ENCODE measurements at regions not wholly inside any gene's neighbourhood (a gene's known extent, or its start where the extent isn't known, plus 50 kb on each side); places are given as distances from the start of the nearest gene placed in this dataset.

DNA sequence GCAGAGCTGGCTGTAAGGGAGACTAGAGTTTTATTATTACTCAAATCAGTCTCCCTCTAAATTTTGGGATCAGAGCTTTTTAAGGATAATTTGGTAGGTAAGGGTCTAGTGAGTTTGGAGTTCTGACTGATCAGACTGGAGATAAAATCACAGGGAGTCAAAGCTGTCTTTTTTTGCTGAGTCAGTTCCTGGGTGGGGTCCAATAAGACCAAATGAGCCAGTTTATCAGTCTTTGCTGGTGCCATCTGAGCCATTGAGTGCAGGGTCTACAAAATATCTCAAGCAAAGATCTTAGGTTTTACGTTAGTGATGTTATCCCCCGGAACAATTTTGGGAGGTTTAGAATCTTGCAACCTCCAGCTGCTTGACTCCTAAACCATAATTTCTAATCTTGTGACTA is 935.1 kb upstream of the RAG2 start:
- H3K27me3 ChIP-seq = no peaks in the 10 kb centered on the region
- H3K9me3 ChIP-seq = peaks cover 0 to 17% of the 10 kb centered on the region in 2 donors
- no peaks in the 10 kb centered on the region for H3K4me1 ChIP-seq
- TF ChIP-seq, protein P1, sequence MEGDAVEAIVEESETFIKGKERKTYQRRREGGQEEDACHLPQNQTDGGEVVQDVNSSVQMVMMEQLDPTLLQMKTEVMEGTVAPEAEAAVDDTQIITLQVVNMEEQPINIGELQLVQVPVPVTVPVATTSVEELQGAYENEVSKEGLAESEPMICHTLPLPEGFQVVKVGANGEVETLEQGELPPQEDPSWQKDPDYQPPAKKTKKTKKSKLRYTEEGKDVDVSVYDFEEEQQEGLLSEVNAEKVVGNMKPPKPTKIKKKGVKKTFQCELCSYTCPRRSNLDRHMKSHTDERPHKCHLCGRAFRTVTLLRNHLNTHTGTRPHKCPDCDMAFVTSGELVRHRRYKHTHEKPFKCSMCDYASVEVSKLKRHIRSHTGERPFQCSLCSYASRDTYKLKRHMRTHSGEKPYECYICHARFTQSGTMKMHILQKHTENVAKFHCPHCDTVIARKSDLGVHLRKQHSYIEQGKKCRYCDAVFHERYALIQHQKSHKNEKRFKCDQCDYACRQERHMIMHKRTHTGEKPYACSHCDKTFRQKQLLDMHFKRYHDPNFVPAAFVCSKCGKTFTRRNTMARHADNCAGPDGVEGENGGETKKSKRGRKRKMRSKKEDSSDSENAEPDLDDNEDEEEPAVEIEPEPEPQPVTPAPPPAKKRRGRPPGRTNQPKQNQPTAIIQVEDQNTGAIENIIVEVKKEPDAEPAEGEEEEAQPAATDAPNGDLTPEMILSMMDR (IDR thresholded peaks at IDR 0.05) = no peak
- H3K36me3 ChIP-seq = no peaks in the 10 kb centered on the region
- intact Hi-C loops (cut with DNase I) = no loop called here
- no peak overlapping the region for H3K27ac ChIP-seq
- no peak overlapping the region for H3K4me3 ChIP-seq
- ATAC-seq (no peak), DNase-seq (no peak)

DNA sequence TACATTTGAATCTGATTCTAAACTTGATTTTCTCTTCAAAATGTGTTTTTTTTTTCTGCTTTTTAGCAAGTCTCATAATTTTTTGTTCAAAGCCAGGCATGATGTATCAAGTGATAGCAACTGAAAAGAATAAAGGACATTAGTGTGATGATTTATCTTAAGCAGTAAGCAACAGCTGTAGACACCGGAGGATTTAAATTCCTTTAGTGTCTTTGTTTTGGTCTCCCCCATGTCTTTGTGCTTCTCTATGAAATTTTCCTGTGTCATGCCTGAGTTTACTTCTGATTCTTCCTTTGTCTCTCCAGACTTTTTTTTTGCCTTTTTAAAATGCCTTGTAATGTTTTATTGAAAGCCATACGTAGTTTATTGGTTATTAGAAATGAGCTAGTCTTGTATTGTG is 934.2 kb upstream of the RAG2 start:
- H3K27me3 ChIP-seq = no peaks in the 10 kb centered on the region
- intact Hi-C loops (cut with DNase I) = no loop called here

DNA sequence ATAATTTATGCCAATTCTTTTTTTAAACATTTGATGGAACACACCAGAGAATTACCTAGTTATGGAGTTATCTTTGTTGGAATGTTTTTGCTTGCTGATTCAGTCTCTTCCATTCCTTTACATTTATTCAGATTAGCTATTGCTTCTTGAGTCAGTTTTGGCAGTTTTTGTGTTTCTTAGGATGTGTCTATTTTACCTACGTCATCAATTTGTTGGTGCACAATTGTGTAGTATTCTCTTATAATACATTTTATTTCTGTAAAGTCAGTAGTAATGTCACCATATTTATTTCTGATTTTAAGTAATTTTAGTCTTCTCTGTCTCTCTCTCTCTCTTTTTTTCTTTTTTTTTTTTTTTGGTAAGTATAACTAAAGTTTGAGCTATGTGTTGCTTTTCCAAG is 929.5 kb upstream of the RAG2 start:
- H3K27ac ChIP-seq = no peak overlapping the region

More for the DNA sequence above, 934.2 kb upstream of the RAG2 start:
- no peaks in the 10 kb centered on the region for H3K4me1 ChIP-seq
- ATAC-seq (no peak), DNase-seq (no peak)
- TF ChIP-seq, protein P1 (IDR thresholded peaks at IDR 0.05) = no peak
- H3K4me3 ChIP-seq = no peak overlapping the region
- peaks cover 0 to 18% of the 10 kb centered on the region in 2 donors for H3K9me3 ChIP-seq
- no peak overlapping the region for H3K27ac ChIP-seq
- no peaks in the 10 kb centered on the region for H3K36me3 ChIP-seq

DNA sequence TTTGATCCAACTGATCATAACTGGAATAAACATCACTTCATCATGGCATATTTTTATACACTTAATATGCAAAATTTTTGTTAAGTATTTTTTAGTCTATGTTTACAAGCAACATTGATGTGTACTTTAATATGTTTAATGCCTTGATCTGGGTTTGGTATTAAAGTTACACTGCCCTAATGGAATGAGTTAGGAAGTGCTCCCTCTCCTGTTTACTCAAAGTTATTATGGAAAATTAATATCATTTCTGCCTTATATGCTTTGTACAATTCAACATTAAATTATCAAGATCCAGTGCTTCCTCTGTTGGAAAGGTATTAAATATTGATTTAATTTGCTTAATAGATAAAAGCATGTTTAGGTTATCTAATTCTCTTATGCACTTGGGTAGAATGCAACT is 927.3 kb upstream of the RAG2 start:
- H3K36me3 ChIP-seq = no peaks in the 10 kb centered on the region
- ATAC-seq = no peak
- H3K9me3 ChIP-seq = peaks cover 0 to 20% of the 10 kb centered on the region in 2 donors
- TF ChIP-seq, protein P1 (IDR thresholded peaks at IDR 0.05) = no peak
- intact Hi-C loops (cut with DNase I) = no loop called here
- no peak overlapping the region for H3K4me3 ChIP-seq
- H3K4me1 ChIP-seq = no peaks in the 10 kb centered on the region
- H3K27me3 ChIP-seq = no peaks in the 10 kb centered on the region
- DNase-seq = no peak
- no peak overlapping the region for H3K27ac ChIP-seq

More for the DNA sequence above, 929.5 kb upstream of the RAG2 start:
- TF ChIP-seq, protein P1 (IDR thresholded peaks at IDR 0.05) = no peak
- Histone ChIP-seq H3K4me3 (no peak overlapping the region), H3K9me3 (peaks cover 0 to 18% of the 10 kb centered on the region in 2 donors), H3K27me3 (no peaks in the 10 kb centered on the region), H3K4me1 (no peaks in the 10 kb centered on the region), H3K36me3 (no peaks in the 10 kb centered on the region)
- no peak for ATAC-seq
- intact Hi-C loops (cut with DNase I) = no loop called here
- no peak for DNase-seq

DNA sequence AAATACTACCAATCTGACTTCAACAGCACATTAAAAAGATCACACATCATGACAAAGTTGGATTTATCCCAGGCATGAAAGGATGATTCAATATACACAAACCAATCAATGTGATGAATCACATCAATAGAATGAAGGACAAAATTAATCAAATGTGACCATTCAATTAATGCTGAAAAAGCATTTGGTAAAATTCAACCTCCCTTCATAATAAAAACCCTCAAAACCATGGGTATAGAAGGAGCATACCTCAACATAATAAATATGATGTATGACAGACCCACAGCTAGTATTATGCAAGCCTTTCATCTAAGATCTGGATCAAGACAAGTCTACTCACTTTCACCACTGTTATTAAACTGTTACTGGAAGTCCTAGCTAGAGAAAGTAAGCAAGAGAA is 921.7 kb upstream of the RAG2 start:
- H3K27me3 ChIP-seq = no peaks in the 10 kb centered on the region
- H3K4me1 ChIP-seq = no peaks in the 10 kb centered on the region
- H3K36me3 ChIP-seq = no peaks in the 10 kb centered on the region
- no peak overlapping the region for H3K27ac ChIP-seq
- H3K9me3 ChIP-seq = peaks cover 0 to 25% of the 10 kb centered on the region in 2 donors
- no peak overlapping the region for H3K4me3 ChIP-seq
- TF ChIP-seq, protein P1 (IDR thresholded peaks at IDR 0.05) = no peak
- ATAC-seq (no peak), DNase-seq (no peak)
- intact Hi-C loops (cut with DNase I) = no loop called here
